Spleen (tissue), 7 donors: ENCODE measurements at regions not wholly inside any gene's neighbourhood (a gene's known extent, or its start where the extent isn't known, plus 50 kb on each side); places are given as distances from the start of the nearest gene placed in this dataset.
"Not testable (repeated sequence)": the region's sequence is repeated elsewhere in the genome, so short reads cannot be mapped to it uniquely, and the experiment has no call there.

ENCODE experiments used
- POLR2A ChIP-seq, 3 donors: fragments of 450-650 bp; IDR thresholded peaks; one replicate each; pipeline ENCODE4 v1.5.1; 2017; ENCODE audit warnings: antibody characterized with exemption in 3 of 3, mild to moderate bottlenecking in 1 of 3
- POLR2AphosphoS5 ChIP-seq, 3 donors: sonication (generic); formaldehyde crosslinking; IDR thresholded peaks; one replicate each; pipeline ENCODE4 v1.5.1; 2017; ENCODE audit warnings: antibody characterized with exemption in 3 of 3
- TF ChIP-seq, protein P1 (sequence below), 11 experiments: fragments of 200-600 bp in 7 of 11; fragments of 450-650 bp in 4 of 11; sonication (generic) in 4 of 11; IDR thresholded peaks in 8 of 11; conservative IDR thresholded peaks in 3 of 11; 1 replicate in 7 of 11; 2 replicates in 4 of 11; pipeline versions ENCODE4 v1.4.0 to v1.8.0; 2016 to 2021; ENCODE audit warnings: antibody characterized with exemption in 11 of 11, inconsistent platforms in 4 of 11, mild to moderate bottlenecking in 1 of 11
- donor health status: DM: no; HTN: no; CAD: no; lungs with moderate emphysema.
- donor health status: DM: no; HTN: no; CAD: no.
- donor health status: DM: no; HTN: no; CAD: no.

DNA sequence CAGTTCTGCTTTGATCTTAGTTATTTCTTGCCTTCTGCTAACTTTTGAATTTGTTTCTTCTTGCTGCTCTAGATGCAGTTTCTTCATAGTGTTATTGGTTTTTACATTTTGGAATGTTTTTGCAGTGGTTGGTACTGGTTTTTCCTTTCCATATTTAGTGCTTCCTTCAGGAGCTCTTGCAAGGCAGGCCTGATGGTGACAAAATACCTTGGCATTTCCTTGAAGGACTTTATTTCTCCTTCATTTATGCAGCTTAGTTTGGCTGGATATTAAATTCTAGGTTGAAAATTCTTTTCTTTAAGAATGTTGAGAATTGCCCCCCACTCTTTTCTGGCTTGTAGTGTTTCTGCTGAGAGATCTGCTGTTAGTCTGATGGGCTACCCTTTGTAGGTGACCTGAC, 1654.7 kb upstream of the SEL1L start:
- TF ChIP-seq, protein P1, sequence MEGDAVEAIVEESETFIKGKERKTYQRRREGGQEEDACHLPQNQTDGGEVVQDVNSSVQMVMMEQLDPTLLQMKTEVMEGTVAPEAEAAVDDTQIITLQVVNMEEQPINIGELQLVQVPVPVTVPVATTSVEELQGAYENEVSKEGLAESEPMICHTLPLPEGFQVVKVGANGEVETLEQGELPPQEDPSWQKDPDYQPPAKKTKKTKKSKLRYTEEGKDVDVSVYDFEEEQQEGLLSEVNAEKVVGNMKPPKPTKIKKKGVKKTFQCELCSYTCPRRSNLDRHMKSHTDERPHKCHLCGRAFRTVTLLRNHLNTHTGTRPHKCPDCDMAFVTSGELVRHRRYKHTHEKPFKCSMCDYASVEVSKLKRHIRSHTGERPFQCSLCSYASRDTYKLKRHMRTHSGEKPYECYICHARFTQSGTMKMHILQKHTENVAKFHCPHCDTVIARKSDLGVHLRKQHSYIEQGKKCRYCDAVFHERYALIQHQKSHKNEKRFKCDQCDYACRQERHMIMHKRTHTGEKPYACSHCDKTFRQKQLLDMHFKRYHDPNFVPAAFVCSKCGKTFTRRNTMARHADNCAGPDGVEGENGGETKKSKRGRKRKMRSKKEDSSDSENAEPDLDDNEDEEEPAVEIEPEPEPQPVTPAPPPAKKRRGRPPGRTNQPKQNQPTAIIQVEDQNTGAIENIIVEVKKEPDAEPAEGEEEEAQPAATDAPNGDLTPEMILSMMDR (IDR thresholded peaks at IDR 0.05 in 8 of 11, conservative IDR thresholded peaks at IDR 0.05 in 3 of 11), result not testable (repeated sequence)
- not testable (repeated sequence) for TF ChIP-seq POLR2A, POLR2AphosphoS5 (IDR thresholded peaks at IDR 0.05)
